Stimulated activated effector memory CD8-positive, alpha-beta T cell treated with anti-CD3 and anti-CD28 coated beads, Interleukin-12 subunit alpha, Interleukin-12 subunit beta, amount 100 ng/mL, for 72 hours (primary cell): ENCODE measurements at regions not wholly inside any gene's neighbourhood (a gene's known extent, or its start where the extent isn't known, plus 50 kb on each side); places are given as distances from the start of the nearest gene placed in this dataset.

Experiments
- ATAC-seq: fragments of 150-1000 bp; cut with Tn5 transposase; 2 replicates; pipeline ENCODE4 v1.10.0; 2021
- DNase-seq, 2 donors: peaks; one replicate each; pipeline ENCODE4 v3.0.0; 2021 to 2022; ENCODE audit warnings: low spot score in 2 of 2
- H3K27ac Mint-ChIP-seq: one replicate; pipeline ENCODE4 v1.8.0; 2022; ENCODE audit warnings: mild to moderate bottlenecking, mixed read lengths
- H3K36me3 Mint-ChIP-seq: one replicate; pipeline ENCODE4 v1.8.0; 2022; ENCODE audit warnings: mild to moderate bottlenecking, mixed read lengths
- H3K4me1 Mint-ChIP-seq: one replicate; pipeline ENCODE4 v1.8.0; 2022; ENCODE audit warnings: mixed read lengths
- H3K4me3 Mint-ChIP-seq: one replicate; pipeline ENCODE4 v1.8.0; 2022; ENCODE audit warnings: mild to moderate bottlenecking, mixed read lengths
- H3K9me3 Mint-ChIP-seq: one replicate; pipeline ENCODE4 v1.8.0; 2022; ENCODE audit warnings: mixed read lengths

DNA sequence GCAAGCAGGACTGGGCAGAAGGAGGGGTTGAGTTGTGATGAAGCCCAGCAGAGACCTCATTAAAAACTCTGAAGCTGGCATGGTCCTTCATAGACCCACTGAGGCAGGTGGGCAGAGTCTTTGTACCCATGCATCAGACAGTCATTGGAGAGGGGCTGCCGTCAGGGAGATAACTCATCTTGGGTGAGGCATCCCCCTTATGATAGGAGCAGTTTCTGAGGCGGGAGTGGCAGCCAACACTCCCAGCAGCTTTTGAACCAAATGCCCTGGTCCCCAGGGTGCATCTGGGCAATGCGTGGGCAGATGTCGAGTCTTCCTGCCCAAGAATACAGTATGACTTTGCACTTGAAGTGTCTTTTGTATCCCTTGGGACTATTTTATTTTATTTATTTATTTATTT lies 68.1 kb downstream of the HTR5A start:
- Mint-ChIP-seq H3K9me3 (peaks cover 2% of the 10 kb centered on the region), H3K4me3 (no peak overlapping the region), H3K36me3 (no peaks in the 10 kb centered on the region), H3K27ac (no peak overlapping the region), H3K4me1 (no peaks in the 10 kb centered on the region)
- ATAC-seq (no peak), DNase-seq (peak in 1 of 2 donors; percentile 8)

DNA sequence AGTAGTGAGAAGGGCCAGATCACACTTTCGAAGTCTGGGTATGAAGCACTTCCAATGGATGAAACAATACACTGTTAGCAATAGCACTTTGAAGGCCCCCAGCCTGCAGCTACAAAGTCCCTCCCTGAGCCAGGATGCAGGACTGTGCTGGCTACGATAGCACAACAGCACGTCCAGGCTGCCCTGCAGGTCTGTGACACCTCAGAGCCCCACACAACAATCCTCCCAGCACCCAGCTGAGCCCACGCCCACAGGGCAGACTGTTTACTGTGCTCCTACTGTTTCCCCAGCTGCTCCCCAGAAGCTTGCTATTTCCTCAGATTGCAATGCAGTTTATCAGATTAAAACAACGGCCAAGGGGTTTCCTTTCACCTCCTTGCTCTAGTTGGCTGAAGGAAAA lies 71.4 kb downstream of the HTR5A start:
- Mint-ChIP-seq H3K36me3 (no peaks in the 10 kb centered on the region), H3K9me3 (peaks cover 2% of the 10 kb centered on the region), H3K4me3 (no peak overlapping the region), H3K4me1 (no peaks in the 10 kb centered on the region), H3K27ac (no peak overlapping the region)
- DNase-seq: peak in 1 of 2 donors; percentile 34
- ATAC-seq: peak; percentile 27

DNA sequence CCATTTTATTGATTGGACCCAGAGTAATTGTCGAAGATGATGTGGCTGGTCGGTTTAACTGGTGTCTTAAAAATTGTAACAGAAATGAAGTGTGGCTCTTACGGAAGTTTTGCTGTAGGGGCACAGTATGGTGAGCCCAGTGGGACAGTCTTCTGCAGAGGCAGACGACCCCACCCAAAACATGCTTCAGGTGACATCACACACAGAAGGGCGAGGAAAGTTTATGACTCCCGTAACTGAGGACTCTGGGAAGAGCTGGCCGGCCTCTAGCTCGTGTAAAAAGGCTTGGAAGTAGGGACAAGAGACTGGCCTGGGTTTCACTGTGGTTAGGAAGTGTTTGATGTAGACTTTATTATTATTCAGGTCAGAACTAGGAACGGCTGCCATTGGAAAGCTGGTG lies 73.3 kb downstream of the HTR5A start:
- H3K27ac Mint-ChIP-seq: no peak overlapping the region
- H3K36me3 Mint-ChIP-seq: no peaks in the 10 kb centered on the region
- H3K4me3 Mint-ChIP-seq: no peak overlapping the region
- ATAC-seq (no peak), DNase-seq (no peak)
- no peaks in the 10 kb centered on the region for H3K4me1 Mint-ChIP-seq
- H3K9me3 Mint-ChIP-seq: no peaks in the 10 kb centered on the region

DNA sequence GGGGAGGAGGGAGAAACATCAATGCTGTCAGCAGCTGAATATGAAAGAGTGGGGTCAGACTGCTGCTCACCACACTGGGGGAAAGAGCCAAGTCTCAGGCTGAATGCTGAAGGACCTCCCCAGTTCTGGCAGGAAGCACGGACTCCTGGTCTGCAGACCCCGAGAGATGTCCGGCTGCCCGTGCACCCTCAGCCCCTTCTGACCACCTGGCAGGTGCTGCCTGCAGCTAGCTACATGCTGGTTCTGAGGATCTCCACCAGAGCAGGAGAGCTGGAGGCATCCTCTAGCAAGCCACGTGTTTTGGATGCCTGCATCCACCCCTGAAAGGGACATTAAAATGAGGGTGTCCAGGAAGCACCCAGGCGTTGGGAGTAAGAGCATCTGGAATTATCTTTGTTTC lies 74.2 kb downstream of the HTR5A start:
- Mint-ChIP-seq H3K36me3 (no peaks in the 10 kb centered on the region), H3K4me3 (no peak overlapping the region), H3K4me1 (no peaks in the 10 kb centered on the region), H3K9me3 (no peaks in the 10 kb centered on the region), H3K27ac (peak overlapping the region; percentile 30)
- DNase-seq (peak in 1 of 2 donors; percentile 29), ATAC-seq (peak; percentile 32)

- H3K4me1 Mint-ChIP-seq: no peaks in the 10 kb centered on the region
- peak in 1 of 2 donors; percentile 26 for DNase-seq
- no peaks in the 10 kb centered on the region for H3K36me3 Mint-ChIP-seq
- ATAC-seq: no peak
- H3K27ac Mint-ChIP-seq: no peak overlapping the region
- H3K4me3 Mint-ChIP-seq: no peak overlapping the region
- no peaks in the 10 kb centered on the region for H3K9me3 Mint-ChIP-seq
These were observed 75.5 kb downstream of the HTR5A start for GRCh38 chr7:155145477-155146255.

DNA sequence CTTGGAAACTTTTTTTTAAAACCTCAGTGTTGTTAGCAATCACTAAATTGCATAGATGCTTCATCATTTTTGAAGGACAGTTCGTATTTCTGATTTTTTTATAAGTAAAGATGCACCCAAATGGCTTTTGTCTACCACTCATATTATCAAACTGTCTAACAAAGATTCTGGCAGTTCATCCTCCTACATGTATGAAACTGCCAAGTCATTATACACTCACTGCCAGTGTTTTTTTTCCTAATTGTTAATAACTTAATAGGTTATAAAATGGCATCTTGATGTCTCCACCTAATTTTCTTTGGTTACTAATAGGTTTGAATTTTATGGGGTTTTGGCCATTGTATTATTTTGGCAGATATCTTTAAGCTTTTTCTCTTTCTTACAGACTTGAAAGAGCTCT lies 77.0 kb downstream of the HTR5A start:
- ATAC-seq (no peak), DNase-seq (no peak)
- Mint-ChIP-seq H3K27ac (no peak overlapping the region), H3K4me3 (no peak overlapping the region), H3K4me1 (no peaks in the 10 kb centered on the region), H3K36me3 (no peaks in the 10 kb centered on the region), H3K9me3 (no peaks in the 10 kb centered on the region)

GRCh38 chr7:155147624-155148023 lies 77.5 kb downstream of the HTR5A start:
- no peak overlapping the region for H3K4me3 Mint-ChIP-seq
- H3K4me1 Mint-ChIP-seq: no peaks in the 10 kb centered on the region
- H3K36me3 Mint-ChIP-seq: no peaks in the 10 kb centered on the region
- no peak for ATAC-seq
- no peak overlapping the region for H3K27ac Mint-ChIP-seq
- DNase-seq: peak in 1 of 2 donors; percentile 17
- H3K9me3 Mint-ChIP-seq: no peaks in the 10 kb centered on the region

GRCh38 chr7:155153676-155154075 lies 83.6 kb downstream of the HTR5A start:
- Mint-ChIP-seq H3K9me3 (no peaks in the 10 kb centered on the region), H3K4me3 (no peak overlapping the region), H3K4me1 (no peaks in the 10 kb centered on the region), H3K36me3 (no peaks in the 10 kb centered on the region), H3K27ac (no peak overlapping the region)
- DNase-seq: no peak
- ATAC-seq: no peak

DNA sequence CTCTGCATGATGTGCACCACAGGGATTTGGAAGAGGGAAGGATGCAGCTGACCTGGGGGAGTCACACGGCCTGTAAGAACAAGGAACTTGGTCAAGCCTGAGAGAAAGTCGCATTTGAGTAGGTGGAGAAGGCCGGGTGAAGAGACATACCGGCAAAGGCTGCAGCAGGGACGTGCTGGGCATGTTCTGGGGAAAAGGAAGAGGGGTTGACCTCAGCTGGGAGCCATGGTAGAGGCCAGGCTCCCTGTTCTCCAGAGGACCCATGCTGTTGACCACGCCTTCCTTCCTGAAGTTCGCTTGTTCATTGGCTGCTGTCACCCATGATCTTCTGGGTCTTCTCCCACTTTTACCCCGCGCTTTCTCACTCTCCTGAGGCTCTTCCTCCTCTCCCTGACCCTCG lies 84.5 kb downstream of the HTR5A start:
- no peak for ATAC-seq
- H3K4me1 Mint-ChIP-seq: no peaks in the 10 kb centered on the region
- no peak overlapping the region for H3K4me3 Mint-ChIP-seq
- no peaks in the 10 kb centered on the region for H3K36me3 Mint-ChIP-seq
- H3K27ac Mint-ChIP-seq: no peak overlapping the region
- DNase-seq: peak in 1 of 2 donors; percentile 4
- H3K9me3 Mint-ChIP-seq: no peaks in the 10 kb centered on the region

- Mint-ChIP-seq H3K27ac (no peak overlapping the region), H3K36me3 (no peaks in the 10 kb centered on the region), H3K4me3 (no peak overlapping the region), H3K4me1 (peaks cover 10% of the 10 kb centered on the region), H3K9me3 (no peaks in the 10 kb centered on the region)
- ATAC-seq (no peak), DNase-seq (peak in 1 of 2 donors; percentile 34)
These were observed 91.6 kb downstream of the HTR5A start for GRCh38 chr7:155161690-155162089.

GRCh38 chr7:155162422-155162821 lies 92.3 kb downstream of the HTR5A start:
- Mint-ChIP-seq H3K27ac (no peak overlapping the region), H3K36me3 (no peaks in the 10 kb centered on the region)

GRCh38 chr7:155163696-155164095 lies 93.6 kb downstream of the HTR5A start:
- Mint-ChIP-seq H3K4me3 (no peak overlapping the region), H3K27ac (no peak overlapping the region), H3K36me3 (no peaks in the 10 kb centered on the region), H3K9me3 (no peaks in the 10 kb centered on the region), H3K4me1 (peaks cover 19% of the 10 kb centered on the region)
- ATAC-seq (no peak), DNase-seq (peak in 1 of 2 donors; percentile 20)

More at GRCh38 chr7:155162422-155162821, 92.3 kb downstream of the HTR5A start:
- H3K9me3 Mint-ChIP-seq: no peaks in the 10 kb centered on the region
- H3K4me3 Mint-ChIP-seq: no peak overlapping the region
- H3K4me1 Mint-ChIP-seq: peaks cover 14% of the 10 kb centered on the region
- ATAC-seq (no peak), DNase-seq (no peak)

GRCh38 chr7:155164316-155164715 lies 94.2 kb downstream of the HTR5A start:
- Mint-ChIP-seq H3K9me3 (no peaks in the 10 kb centered on the region), H3K4me3 (no peak overlapping the region), H3K36me3 (no peaks in the 10 kb centered on the region), H3K4me1 (peaks cover 19% of the 10 kb centered on the region), H3K27ac (no peak overlapping the region)
- ATAC-seq: no peak
- peak in 1 of 2 donors; percentile 30 for DNase-seq

DNA sequence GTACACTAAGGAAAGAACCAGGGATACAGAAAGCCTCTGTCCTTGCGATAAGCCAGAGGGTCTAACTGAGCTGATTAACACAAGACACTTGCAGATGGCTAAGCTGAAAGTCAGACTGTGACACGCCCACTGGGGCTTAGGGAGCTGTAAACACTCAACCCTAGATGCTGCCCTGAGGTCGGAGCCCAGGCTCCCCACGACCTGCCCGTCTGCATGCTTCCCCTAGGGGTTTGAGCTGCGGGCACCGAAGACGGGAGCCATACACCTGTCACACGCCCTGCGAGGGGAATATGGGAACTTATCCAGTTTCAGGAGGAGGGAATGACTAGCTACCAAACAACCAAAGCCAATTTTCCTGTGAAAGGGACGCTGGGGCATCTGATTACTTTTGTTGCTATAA lies 96.0 kb downstream of the HTR5A start:
- no peaks in the 10 kb centered on the region for H3K36me3 Mint-ChIP-seq
- DNase-seq: no peak

DNA sequence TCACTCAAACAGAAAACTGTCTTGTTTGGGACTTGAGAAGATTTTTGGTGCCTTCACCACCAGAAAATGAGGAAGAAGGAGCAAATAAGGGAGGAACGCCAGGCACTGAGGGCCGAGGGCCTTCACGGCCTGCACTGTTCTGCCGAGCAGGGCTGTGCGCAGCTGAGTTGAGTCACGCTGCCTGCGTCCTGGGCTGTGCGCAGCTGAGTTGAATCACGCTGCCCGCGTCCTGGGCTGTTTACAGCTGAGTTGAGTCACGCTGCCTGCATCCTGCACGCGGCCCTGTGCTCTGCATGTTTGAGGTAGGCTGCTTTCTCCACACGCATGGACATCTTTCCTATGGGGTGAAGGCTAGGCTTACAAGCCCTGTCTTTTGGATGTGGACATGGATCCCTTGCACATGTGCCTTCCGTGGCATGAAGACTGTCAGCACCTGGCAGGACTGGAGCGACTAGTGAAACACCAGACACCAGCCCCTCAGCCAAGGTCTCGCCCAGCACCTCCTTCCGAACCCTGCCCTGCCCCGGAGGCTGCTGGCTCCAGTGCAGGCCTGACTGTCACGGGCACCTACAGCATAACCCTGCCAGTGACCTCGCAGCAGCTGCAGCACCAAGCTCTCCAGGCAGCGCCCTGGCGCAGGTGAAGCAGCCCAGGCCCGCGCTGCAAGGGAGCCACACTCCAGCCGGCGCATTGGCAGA lies 96.7 kb downstream of the HTR5A start:
- peaks cover 25% of the 10 kb centered on the region for H3K4me1 Mint-ChIP-seq
- no peaks in the 10 kb centered on the region for H3K36me3 Mint-ChIP-seq
- DNase-seq (peak in 1 of 2 donors; percentile 60), ATAC-seq (peak; percentile 98)
- H3K9me3 Mint-ChIP-seq: no peaks in the 10 kb centered on the region
- no peak overlapping the region for H3K4me3 Mint-ChIP-seq
- H3K27ac Mint-ChIP-seq: peak overlapping the region; percentile 37

More for the DNA sequence above, 96.0 kb downstream of the HTR5A start:
- Mint-ChIP-seq H3K27ac (peak overlapping the region; percentile 37), H3K9me3 (no peaks in the 10 kb centered on the region), H3K4me3 (no peak overlapping the region), H3K4me1 (peaks cover 25% of the 10 kb centered on the region)
- ATAC-seq: no peak
